Urinary bladder (tissue), 3 donors: ENCODE measurements at regions not wholly inside any gene's neighbourhood (a gene's known extent, or its start where the extent isn't known, plus 50 kb on each side); places are given as distances from the start of the nearest gene placed in this dataset.

Experiments
- DNase-seq: peaks from one replicate; pipeline ENCODE4 v3.0.0-alpha.2; 2015; ENCODE audit errors: extremely low spot score
- H3K27ac ChIP-seq: one replicate; pipeline ENCODE4 v1.5.1; 2013; ENCODE audit warnings: low read depth, mild to moderate bottlenecking, moderate library complexity
- H3K36me3 ChIP-seq: one replicate; pipeline ENCODE4 v1.6.1; 2013; ENCODE audit warnings: mild to moderate bottlenecking, moderate library complexity; ENCODE audit not compliant: insufficient read depth
- H3K4me1 ChIP-seq: one replicate; pipeline ENCODE4 v1.6.1; 2013; ENCODE audit warnings: mild to moderate bottlenecking, moderate library complexity; ENCODE audit not compliant: insufficient read depth
- H3K4me3 ChIP-seq: one replicate; pipeline ENCODE4 v1.5.1; 2013; ENCODE audit warnings: low read depth, low read length
- WGBS: extraction: QIAGEN DNeasy Blood & Tissue Kit; methylation state at CpG from one replicate; pipeline ENCODE4 v1.1.7; 2013; 5-methylcytosine and 5-hydroxymethylcytosine counted together
- donor health status: healthy with polysubstance abuse.
- donor health status: healthy.

DNA sequence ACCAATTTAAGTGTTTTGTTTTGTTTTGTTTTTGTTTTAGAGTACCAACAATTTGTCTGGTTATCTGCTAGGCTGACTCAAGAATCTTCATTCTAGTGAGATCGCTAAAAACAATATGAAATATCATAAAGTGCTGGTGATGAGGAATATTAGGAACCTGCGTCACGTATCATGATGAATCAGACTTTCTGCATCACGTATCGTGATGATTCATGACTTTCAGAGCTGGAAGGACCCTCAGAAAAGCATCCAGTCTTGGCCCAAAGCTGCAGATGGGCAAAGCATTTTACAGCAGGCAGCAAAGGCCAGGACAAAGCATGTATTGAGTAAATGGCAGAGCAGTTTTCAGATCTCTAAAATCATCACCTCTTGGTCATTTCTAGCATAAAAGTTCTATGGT, 278.0 kb upstream of the BOD1L1 start:
- WGBS: 92% methylated on average over 5 of the region's 5 CpGs
- no peak overlapping the region for H3K27ac ChIP-seq
- DNase-seq: no peak

DNA sequence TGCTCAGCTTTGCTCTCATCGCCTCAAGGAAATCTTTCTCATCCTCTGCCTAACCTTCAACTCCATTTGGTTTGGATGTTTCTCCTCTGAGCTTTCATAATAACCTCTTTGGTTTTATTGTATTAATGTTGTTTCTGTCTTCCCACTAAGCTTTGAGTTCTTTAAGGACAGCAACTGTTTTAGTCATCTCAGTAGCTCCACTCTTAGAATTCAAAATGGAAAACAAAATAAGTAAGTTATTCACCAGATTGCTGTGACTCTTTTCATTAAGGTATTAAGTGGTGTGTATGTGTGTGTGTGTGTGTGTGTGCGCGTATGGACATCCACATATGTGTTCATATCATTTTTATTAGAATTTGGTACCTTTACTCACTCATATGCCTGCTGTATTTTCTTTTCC, 279.2 kb upstream of the BOD1L1 start:
- H3K4me3 ChIP-seq: no peak overlapping the region
- WGBS: 95% methylated on average over 3 of the region's 3 CpGs
- H3K27ac ChIP-seq: no peak overlapping the region
- H3K36me3 ChIP-seq: no peaks in the 10 kb centered on the region
- no peaks in the 10 kb centered on the region for H3K4me1 ChIP-seq
- no peak for DNase-seq

More for the DNA sequence above, 278.0 kb upstream of the BOD1L1 start:
- Histone ChIP-seq H3K4me3 (no peak overlapping the region), H3K36me3 (no peaks in the 10 kb centered on the region), H3K4me1 (no peaks in the 10 kb centered on the region)

DNA sequence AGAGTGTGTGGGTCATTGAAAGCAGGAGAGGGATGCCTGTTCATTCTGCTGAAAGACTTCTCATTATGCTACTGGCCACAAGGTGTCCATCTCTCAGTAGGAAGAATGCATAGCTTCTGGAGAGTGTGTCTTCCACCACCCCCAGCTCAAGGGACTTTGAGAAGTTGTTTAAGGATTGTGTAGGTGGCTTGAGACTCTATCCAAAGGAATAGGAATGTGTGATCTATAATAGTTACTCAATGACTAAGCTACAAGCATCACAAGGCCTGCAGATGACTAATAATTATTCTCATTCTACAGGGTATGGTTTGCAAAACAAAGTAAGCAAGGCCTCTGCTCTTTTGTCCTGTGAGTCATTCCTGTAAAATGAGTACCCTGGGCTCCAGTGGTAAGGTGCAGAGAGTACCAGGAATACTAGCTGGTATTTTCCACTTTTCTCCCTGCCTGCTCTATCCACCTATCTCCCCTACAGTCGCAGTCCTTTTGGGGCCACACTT, 279.8 kb upstream of the BOD1L1 start:
- 89% methylated on average over 1 of the region's 1 CpG for WGBS
- H3K27ac ChIP-seq: no peak overlapping the region
- no peak overlapping the region for H3K4me3 ChIP-seq
- H3K36me3 ChIP-seq: no peaks in the 10 kb centered on the region
- no peaks in the 10 kb centered on the region for H3K4me1 ChIP-seq
- no peak for DNase-seq

DNA sequence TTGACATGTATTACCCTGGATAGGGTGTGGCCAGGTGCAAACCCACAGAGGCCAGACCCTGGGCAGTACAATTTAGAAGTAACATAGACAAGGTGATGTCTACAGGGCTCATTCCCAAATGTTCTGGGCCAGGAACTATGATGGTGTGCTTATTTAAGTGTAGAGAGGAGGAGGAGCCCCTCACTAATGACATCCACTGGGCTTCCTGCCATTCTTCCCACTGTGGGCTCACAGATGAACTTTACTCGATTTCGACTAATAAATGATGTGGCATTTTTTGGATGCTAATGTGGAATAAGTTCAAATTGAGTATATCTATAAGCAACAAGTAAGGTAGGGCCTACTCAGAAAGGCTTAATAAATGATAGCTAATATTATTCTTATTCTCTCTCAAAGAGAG, 280.9 kb upstream of the BOD1L1 start:
- no peak overlapping the region for H3K27ac ChIP-seq
- no peak overlapping the region for H3K4me3 ChIP-seq
- 91% methylated on average over 2 of the region's 2 CpGs for WGBS
- H3K4me1 ChIP-seq: no peaks in the 10 kb centered on the region
- no peak for DNase-seq
- no peaks in the 10 kb centered on the region for H3K36me3 ChIP-seq

DNA sequence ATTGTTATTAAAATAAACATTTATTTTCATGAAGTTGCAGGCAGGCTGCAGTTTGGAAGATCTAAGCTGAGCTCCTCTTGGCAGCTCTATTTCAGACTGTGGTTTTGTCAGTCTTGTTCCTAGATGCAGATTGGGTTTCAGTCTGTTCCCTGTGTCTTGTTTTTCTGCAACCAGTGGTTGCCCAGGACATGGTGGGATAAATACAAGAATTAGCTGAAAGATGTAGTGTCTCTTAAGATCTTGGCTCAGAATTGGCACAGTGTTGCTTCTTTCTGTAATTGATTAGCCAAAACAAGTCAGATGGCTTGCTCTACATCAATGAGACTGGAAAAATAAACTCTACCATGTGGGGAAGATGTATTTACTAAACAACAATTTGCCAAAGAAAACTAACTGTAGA, 283.0 kb upstream of the BOD1L1 start:
- Histone ChIP-seq H3K4me3 (no peak overlapping the region), H3K4me1 (no peaks in the 10 kb centered on the region), H3K36me3 (no peaks in the 10 kb centered on the region), H3K27ac (no peak overlapping the region)
- DNase-seq: no peak

DNA sequence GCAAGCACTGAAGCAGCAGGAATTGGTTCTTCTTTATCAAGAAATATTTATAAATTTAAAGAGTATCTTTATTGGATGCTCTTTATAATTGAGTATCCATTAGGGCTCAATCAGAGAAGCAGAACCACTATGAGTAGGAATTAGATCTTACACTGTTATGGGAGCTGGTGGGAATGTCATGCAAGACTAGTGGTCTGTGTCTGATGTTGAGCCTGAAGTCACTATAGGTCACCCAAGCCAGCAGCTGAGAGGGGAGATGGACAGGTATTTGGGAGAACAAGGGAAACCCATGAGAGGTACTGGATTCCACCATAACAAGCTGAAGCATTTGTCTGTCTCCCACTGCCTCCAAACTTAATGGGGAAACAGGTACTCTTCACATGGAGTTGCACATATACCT, 283.7 kb upstream of the BOD1L1 start:
- no peak overlapping the region for H3K4me3 ChIP-seq
- H3K27ac ChIP-seq: no peak overlapping the region
- no peaks in the 10 kb centered on the region for H3K36me3 ChIP-seq
- no peak for DNase-seq
- no peaks in the 10 kb centered on the region for H3K4me1 ChIP-seq

DNA sequence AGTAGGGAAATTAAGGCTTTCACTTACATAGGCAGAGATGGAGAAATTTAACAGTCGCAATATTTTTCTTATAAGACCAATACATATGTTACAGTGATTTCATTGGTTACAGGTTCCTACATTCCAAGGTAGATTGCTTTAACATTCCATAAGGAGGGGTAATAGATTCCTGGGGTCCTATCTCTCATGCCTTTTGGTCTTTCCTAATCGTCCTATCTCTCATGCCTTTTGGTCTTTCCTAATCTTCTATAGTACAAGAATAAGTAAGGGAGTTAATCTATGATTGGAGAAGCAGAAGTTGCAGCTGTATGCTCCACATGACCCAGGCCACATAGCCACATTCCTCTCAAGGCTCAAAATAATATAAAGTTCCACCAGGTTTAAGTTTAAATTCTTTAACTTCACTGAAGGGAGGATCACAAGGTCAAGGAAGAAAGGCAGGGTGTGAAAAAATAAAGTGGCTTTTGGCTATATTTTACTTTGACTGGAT, 285.0 kb upstream of the BOD1L1 start:
- 61% methylated on average over 2 of the region's 2 CpGs for WGBS
- no peaks in the 10 kb centered on the region for H3K4me1 ChIP-seq
- no peak for DNase-seq
- no peak overlapping the region for H3K4me3 ChIP-seq
- no peak overlapping the region for H3K27ac ChIP-seq
- no peaks in the 10 kb centered on the region for H3K36me3 ChIP-seq

DNA sequence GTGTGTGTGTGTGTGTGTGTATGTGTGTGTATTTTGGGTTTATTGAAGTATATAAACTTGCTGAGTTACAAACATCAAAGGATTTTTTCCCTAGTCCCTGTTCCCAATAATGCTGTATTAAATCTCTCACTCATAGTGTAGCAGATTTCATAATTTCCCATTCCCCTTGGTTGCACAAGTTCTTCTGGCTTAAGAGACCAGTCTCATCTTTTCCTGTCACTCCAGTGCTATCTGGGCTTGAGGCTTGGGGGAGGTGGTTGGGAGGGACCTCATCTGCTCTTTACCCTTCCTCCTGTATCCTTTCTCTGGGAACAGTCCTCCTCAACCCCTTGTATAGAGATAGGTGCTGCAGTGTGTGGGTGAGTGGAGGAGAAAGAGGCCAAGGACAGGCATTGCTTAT, 285.4 kb upstream of the BOD1L1 start:
- H3K36me3 ChIP-seq: no peaks in the 10 kb centered on the region
- no peak for DNase-seq
- H3K4me1 ChIP-seq: no peaks in the 10 kb centered on the region
- no peak overlapping the region for H3K27ac ChIP-seq
- no peak overlapping the region for H3K4me3 ChIP-seq

DNA sequence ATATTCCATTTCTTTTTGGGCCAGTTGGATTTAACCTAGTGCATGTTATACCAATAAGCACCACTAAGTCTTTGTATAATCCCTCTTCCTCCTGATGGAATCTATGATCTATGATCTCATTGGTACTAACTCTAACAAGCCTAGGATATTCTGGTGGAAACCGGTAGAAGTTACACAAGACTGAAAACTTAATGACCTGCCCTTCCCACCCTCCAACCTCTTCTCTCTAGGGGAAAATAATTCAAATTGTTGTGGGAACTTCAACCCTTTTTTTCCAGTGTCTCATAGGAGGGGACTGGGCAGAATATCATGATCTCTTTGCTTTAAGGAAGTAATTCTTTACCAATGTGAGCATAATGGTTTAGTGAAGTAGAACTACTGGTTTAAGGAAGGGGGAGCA, 289.5 kb upstream of the BOD1L1 start:
- Histone ChIP-seq H3K4me1 (no peaks in the 10 kb centered on the region), H3K36me3 (no peaks in the 10 kb centered on the region), H3K4me3 (no peak overlapping the region), H3K27ac (no peak overlapping the region)
- no peak for DNase-seq
- WGBS: 73% methylated on average over 1 of the region's 1 CpG

DNA sequence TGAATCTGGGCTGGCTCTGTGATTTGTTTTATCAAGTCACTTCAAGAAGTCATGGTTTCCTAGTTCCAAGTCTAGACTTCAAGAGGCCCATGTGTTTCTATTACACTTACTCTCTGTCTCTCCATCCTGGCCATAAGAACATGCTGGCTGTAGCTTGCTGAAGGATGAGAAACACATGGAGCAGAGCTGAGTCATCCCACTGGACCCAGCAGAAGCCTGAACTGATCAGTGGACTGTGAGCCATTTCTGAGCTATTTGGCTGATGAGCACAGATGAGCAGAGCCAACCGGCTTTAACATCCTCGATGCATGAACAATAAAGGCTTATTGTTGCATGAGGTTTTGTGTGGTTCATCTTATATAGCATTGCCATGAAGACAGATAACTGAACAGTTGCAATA, 290.6 kb upstream of the BOD1L1 start:
- H3K27ac ChIP-seq: no peak overlapping the region
- WGBS: 58% methylated on average over 2 of the region's 2 CpGs
- no peak overlapping the region for H3K4me3 ChIP-seq
- no peak for DNase-seq
- no peaks in the 10 kb centered on the region for H3K4me1 ChIP-seq
- no peaks in the 10 kb centered on the region for H3K36me3 ChIP-seq

DNA sequence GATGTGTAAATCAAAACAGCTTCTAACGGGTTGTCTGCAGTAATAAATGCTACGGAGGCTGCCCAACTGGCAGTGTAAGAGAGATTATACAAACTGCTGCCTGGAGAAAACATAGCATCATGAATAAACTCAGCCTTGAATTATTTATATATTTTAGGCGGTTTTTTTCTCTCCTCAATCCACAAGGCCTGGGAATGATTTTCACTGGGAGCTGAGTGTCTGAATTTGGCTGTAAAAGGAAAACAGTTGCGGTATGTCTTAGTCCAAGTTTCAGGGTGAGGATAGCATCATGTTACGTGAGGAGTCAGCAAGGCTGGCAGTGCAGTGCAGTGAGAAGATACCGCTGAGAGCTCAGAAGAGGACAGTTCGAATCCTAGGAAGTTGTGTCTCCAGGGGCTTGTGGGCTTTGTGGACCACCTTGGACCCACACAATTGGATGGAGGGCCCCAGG, 291.5 kb upstream of the BOD1L1 start:
- no peaks in the 10 kb centered on the region for H3K36me3 ChIP-seq
- H3K4me3 ChIP-seq: no peak overlapping the region
- no peak overlapping the region for H3K27ac ChIP-seq
- no peak for DNase-seq
- H3K4me1 ChIP-seq: no peaks in the 10 kb centered on the region
- WGBS: 33% methylated on average over 7 of the region's 7 CpGs

DNA sequence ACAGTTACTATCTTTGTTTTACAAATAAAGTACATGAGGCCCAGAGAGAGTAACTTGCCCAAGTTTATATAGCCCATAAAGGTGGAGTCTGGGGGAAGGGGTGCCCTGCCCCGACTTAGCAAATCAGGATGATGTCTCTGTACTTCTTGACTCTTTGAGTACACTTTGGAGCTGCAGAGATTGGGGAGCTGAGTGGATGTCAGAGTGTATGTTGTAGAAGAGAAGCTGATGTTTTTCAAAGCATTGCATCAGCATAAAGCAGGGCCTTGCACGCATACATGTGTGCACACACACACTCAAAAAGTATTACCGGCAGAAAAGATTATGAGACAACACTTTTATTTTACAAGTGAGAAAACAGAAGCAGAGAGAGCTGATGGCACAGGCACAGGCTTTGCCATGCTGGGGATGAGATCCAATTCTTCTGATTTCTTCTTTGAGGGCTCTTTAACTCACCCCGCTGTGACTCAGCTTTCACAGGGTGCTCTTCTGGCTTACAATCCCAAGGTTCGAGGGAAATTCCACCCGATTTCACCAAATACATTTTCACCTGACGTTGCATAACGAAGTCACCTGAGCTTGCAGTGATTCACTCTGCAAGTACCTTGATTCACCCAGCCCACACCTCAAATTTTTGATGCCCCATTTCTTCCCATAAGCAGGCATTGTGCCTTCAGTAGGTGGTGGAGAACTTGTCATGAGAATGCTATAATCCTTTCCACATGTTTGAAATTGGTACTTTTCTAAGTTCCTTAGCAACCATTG, 292.8 kb upstream of the BOD1L1 start:
- H3K27ac ChIP-seq: no peak overlapping the region
- WGBS: 80% methylated on average over 8 of the region's 8 CpGs
- no peak for DNase-seq
- H3K4me1 ChIP-seq: no peaks in the 10 kb centered on the region
- no peak overlapping the region for H3K4me3 ChIP-seq
- H3K36me3 ChIP-seq: no peaks in the 10 kb centered on the region

DNA sequence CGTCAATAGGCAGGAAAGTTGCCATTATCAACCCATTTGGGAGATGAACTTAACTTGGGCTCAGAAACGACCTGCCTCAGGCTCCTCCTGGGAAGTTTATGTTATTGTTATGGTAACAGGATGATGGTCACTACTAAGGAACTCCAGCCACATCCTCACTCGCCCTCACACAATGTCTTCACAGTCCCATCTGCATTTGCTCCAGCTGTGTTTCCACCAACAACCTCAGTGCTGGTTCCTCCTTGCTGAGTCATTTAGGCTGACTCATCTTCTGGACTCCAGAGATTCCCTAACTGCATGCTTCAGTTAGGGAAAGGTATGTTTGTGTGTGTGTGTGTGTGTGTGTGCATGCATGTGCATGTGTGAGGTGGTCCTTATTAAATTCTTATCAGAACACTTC, 293.4 kb upstream of the BOD1L1 start:
- H3K4me3 ChIP-seq: no peak overlapping the region
- H3K4me1 ChIP-seq: no peaks in the 10 kb centered on the region
- 34% methylated on average over 3 of the region's 3 CpGs for WGBS
- no peak overlapping the region for H3K27ac ChIP-seq
- H3K36me3 ChIP-seq: no peaks in the 10 kb centered on the region
- DNase-seq: no peak

DNA sequence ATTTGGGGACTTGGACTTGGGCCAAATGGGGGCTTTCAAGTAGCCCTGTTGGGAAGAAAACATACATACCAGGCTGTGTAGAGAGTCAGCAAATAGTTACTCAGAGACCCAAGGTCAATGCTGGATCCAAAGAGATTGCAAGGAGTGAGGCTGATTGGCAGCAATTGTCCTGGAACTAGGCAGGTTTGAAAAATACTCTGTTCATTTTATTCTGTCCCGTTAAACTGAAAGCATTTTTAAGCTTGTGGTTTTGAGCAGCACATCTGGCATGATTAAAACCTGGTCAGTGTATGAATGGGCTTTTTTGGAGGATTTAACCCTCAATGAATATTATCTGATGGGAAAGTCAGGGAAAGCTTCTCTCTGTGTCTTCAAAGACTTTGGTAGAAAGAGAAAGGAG, 294.3 kb upstream of the BOD1L1 start:
- no peak overlapping the region for H3K4me3 ChIP-seq
- WGBS: 46% methylated on average over 1 of the region's 1 CpG
- no peak overlapping the region for H3K27ac ChIP-seq
- no peaks in the 10 kb centered on the region for H3K36me3 ChIP-seq
- H3K4me1 ChIP-seq: no peaks in the 10 kb centered on the region
- DNase-seq: no peak

DNA sequence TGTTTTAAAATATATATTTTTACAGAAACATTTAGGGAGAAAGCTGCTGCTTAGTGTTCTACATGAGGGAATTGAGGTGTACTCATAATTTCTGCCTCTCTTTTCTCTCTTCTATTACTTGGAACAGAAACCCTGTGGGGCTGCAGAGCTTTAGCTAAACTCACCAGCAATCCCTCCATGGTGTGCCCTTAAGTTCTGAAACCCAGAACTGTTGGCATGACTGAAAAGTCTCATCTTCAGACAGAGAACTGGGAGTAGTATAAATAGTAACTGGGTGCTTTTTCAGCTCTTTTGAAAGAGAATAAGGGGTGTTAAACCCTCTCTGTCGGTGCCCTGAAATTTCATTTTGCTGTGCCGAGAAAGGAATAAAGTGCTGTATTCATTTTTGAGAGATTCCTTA, 294.9 kb upstream of the BOD1L1 start:
- Histone ChIP-seq H3K4me3 (no peak overlapping the region), H3K36me3 (no peaks in the 10 kb centered on the region), H3K27ac (no peak overlapping the region), H3K4me1 (no peaks in the 10 kb centered on the region)
- WGBS: 90% methylated on average over 2 of the region's 2 CpGs
- no peak for DNase-seq
